ENCODE measurements at regions not wholly inside any gene's neighbourhood (a gene's known extent, or its start where the extent isn't known, plus 50 kb on each side); places are given as distances from the start of the nearest gene placed in this dataset.

GRCh38 chr10:6926971-6927370 is 346.9 kb upstream of the PRKCQ start:
- Histone ChIP-seq H2BK120ac (ENCODE audit: low read depth, low read length, poor library complexity, severe bottlenecking) (no peak overlapping the region), H3K23me2 (ENCODE audit: insufficient read length, low read depth, low read length, poor library complexity, severe bottlenecking) (no peaks in the 10 kb centered on the region), H3K4me1 (ENCODE audit: insufficient read depth, low read length) (peaks cover 4% of the 10 kb centered on the region; the same call in 1 of the 2 replicates), H3K27me3 (ENCODE audit: insufficient read depth, low read length) (no peaks in the 10 kb centered on the region), H3K18ac (ENCODE audit: insufficient read length, low read depth, low read length) (no peak overlapping the region), H3K14ac (ENCODE audit: insufficient read depth, low read length) (no peak overlapping the region), H3K23ac (ENCODE audit: insufficient read length, low read depth, low read length) (no peak overlapping the region), H2BK20ac (ENCODE audit: low read depth, low read length, poor library complexity, severe bottlenecking) (no peak overlapping the region), H3T11ph (ENCODE audit: low read length) (no peak overlapping the region), H3K56ac (ENCODE audit: insufficient read length, low read depth, low read length) (no peak overlapping the region), H2AFZ (ENCODE audit: low read length) (no peak overlapping the region), H4K91ac (ENCODE audit: insufficient read length, low read depth, low read length) (no peak overlapping the region), H4K5ac (ENCODE audit: insufficient read length, low read depth, low read length) (no peak overlapping the region), H2BK12ac (ENCODE audit: insufficient read length, low read depth, low read length) (no peak overlapping the region), H3K4me2 (ENCODE audit: insufficient read depth, insufficient read length, low read length) (no peak overlapping the region), H4K20me1 (ENCODE audit: control insufficient read depth, insufficient read depth, insufficient read length) (no peaks in the 10 kb centered on the region), H2AK5ac (ENCODE audit: insufficient read length, low read length) (no peak overlapping the region), H4K8ac (replicated peaks; ENCODE audit: insufficient read length, low read depth, low read length) (no peak overlapping the region), H3K9me3 (ENCODE audit: control insufficient read depth, low read depth, low read length) (no peaks in the 10 kb centered on the region), H3K27ac (ENCODE audit: insufficient read length, low read depth, low read length) (no peak overlapping the region), H3K9ac (ENCODE audit: extremely low read depth, insufficient read length, low read length) (no peak overlapping the region), H2BK15ac (ENCODE audit: low read depth, low read length) (no peak overlapping the region), H2BK5ac (ENCODE audit: insufficient read length, low read length) (no peak overlapping the region), H3K4ac (ENCODE audit: low read depth, low read length) (no peak overlapping the region), H3K79me2 (ENCODE audit: insufficient read depth, low read length) (no peaks in the 10 kb centered on the region), H3K79me1 (ENCODE audit: insufficient read depth, low read depth, low read length, poor library complexity, severe bottlenecking) (no peaks in the 10 kb centered on the region)
- H3K27ac Mint-ChIP-seq = no peak overlapping the region
- H3K4me3 Mint-ChIP-seq = no peak overlapping the region
- peaks cover 2% of the 10 kb centered on the region; the same call in 1 of the 2 replicates for H3K27me3 Mint-ChIP-seq (ENCODE audit: low read depth)
- no peaks in the 10 kb centered on the region for H3K36me3 Mint-ChIP-seq (ENCODE audit: insufficient read depth in 1 of 3, low read depth in 3 of 3)
- TF ChIP-seq CTCF (conservative IDR thresholded peaks at IDR 0.05) = no peak
- no peak for DNase-seq
- H3K4me1 Mint-ChIP-seq = peaks cover 4 to 10% of the 10 kb centered on the region in 2 experiments
- no peaks in the 10 kb centered on the region for H3K9me3 Mint-ChIP-seq
- WGBS (ENCODE audit: extremely low coverage, insufficient read length, low lambda C conversion rate) = no CpG with 5 or more reads among the region's 2 CpGs

Measured in H9 (cell line).